HG03135 (cell line): ENCODE measurements at regions not wholly inside any gene's neighbourhood (a gene's known extent, or its start where the extent isn't known, plus 50 kb on each side); places are given as distances from the start of the nearest gene placed in this dataset.

ENCODE experiments used
- ATAC-seq: cut with Tn5 transposase; IDR thresholded peaks from one replicate; pipeline ENCODE4 v1.9.1; 2021; ENCODE audit warnings: mild to moderate bottlenecking, moderate library complexity; ENCODE audit not compliant: unreplicated experiment

GRCh38 chr6:163630572-163630971 lies 216.1 kb downstream of the QKI start:
- ATAC-seq, result no peak

- ATAC-seq, result no peak
These were observed 215.6 kb downstream of the QKI start for GRCh38 chr6:163630096-163630495.
